GM19438 (cell line): ENCODE measurements at regions not wholly inside any gene's neighbourhood (a gene's known extent, or its start where the extent isn't known, plus 50 kb on each side); places are given as distances from the start of the nearest gene placed in this dataset.
A peak's percentile ranks its signal among the peaks of the same experiment; 100 is the strongest.
"Not testable (repeated sequence)": the region's sequence is repeated elsewhere in the genome, so short reads cannot be mapped to it uniquely, and the experiment has no call there.

Source experiments
- ATAC-seq: cut with Tn5 transposase; IDR thresholded peaks from one replicate; pipeline ENCODE4 v1.9.1; 2021; ENCODE audit warnings: low read depth; ENCODE audit not compliant: unreplicated experiment

GRCh38 chr2:118431586-118431985, 343.3 kb downstream of the INSIG2 start:
- no peak for ATAC-seq

GRCh38 chr2:118431165-118431517, 342.9 kb downstream of the INSIG2 start:
- no peak for ATAC-seq

GRCh38 chr2:118430510-118431164, 342.4 kb downstream of the INSIG2 start:
- ATAC-seq, result no peak

GRCh38 chr2:118425191-118425590, 336.9 kb downstream of the INSIG2 start:
- no peak for ATAC-seq

- no peak for ATAC-seq
Observed at GRCh38 chr2:118423776-118424175, 335.5 kb downstream of the INSIG2 start.

GRCh38 chr2:118421648-118422047, 333.4 kb downstream of the INSIG2 start:
- no peak for ATAC-seq

GRCh38 chr2:118417406-118418120, 329.3 kb downstream of the INSIG2 start:
- ATAC-seq, result no peak

- ATAC-seq, result not testable (repeated sequence)
Observed at GRCh38 chr2:118415186-118415585, 326.9 kb downstream of the INSIG2 start.

GRCh38 chr2:118403658-118404451, 315.6 kb downstream of the INSIG2 start:
- ATAC-seq, result no peak

- ATAC-seq, result no peak
Observed at GRCh38 chr2:118388771-118389170, 300.5 kb downstream of the INSIG2 start.

- no peak for ATAC-seq
Observed at GRCh38 chr2:118387509-118387908, 299.2 kb downstream of the INSIG2 start.

- ATAC-seq, result no peak
Observed at GRCh38 chr2:118386641-118387302, 298.5 kb downstream of the INSIG2 start.

GRCh38 chr2:118380915-118381653, 292.8 kb downstream of the INSIG2 start:
- ATAC-seq, result no peak

GRCh38 chr2:118375907-118376485, 287.7 kb downstream of the INSIG2 start:
- no peak for ATAC-seq

- no peak for ATAC-seq
Observed at GRCh38 chr2:118374974-118375755, 286.9 kb downstream of the INSIG2 start.

GRCh38 chr2:118372886-118373830, 284.9 kb downstream of the INSIG2 start:
- ATAC-seq, result no peak

- peak; percentile 78 for ATAC-seq
Observed at GRCh38 chr2:118371515-118371914, 283.2 kb downstream of the INSIG2 start.

GRCh38 chr2:118369521-118369920, 281.2 kb downstream of the INSIG2 start:
- not testable (repeated sequence) for ATAC-seq
